ENCODE measurements at regions not wholly inside any gene's neighbourhood (a gene's known extent, or its start where the extent isn't known, plus 50 kb on each side); places are given as distances from the start of the nearest gene placed in this dataset.

- DNase-seq (ENCODE audit: low spot score): no peak
- TF ChIP-seq CTCF (IDR thresholded peaks at IDR 0.05): no peak
- Histone ChIP-seq H3K4me3 (no peak overlapping the region), H3K27ac (no peak overlapping the region)
These were observed 314.5 kb downstream of the TMEM161B start for GRCh38 chr5:87954121-87954520.

- DNase-seq (ENCODE audit: low spot score): no peak
- no peak for TF ChIP-seq CTCF (IDR thresholded peaks at IDR 0.05)
- no peak overlapping the region for H3K4me3 ChIP-seq
- H3K27ac ChIP-seq: no peak overlapping the region
These were observed 317.0 kb downstream of the TMEM161B start for GRCh38 chr5:87951661-87952060.

- DNase-seq (ENCODE audit: low spot score): no peak
- TF ChIP-seq CTCF (IDR thresholded peaks at IDR 0.05): no peak
- no peak overlapping the region for H3K27ac ChIP-seq
- H3K4me3 ChIP-seq: no peak overlapping the region
These were observed 318.7 kb downstream of the TMEM161B start for GRCh38 chr5:87949676-87950631.

GRCh38 chr5:87948486-87948885 is 320.2 kb downstream of the TMEM161B start:
- DNase-seq (ENCODE audit: low spot score): no peak
- no peak overlapping the region for H3K4me3 ChIP-seq
- no peak for TF ChIP-seq CTCF (IDR thresholded peaks at IDR 0.05)
- no peak overlapping the region for H3K27ac ChIP-seq

GRCh38 chr5:87946271-87946670 is 322.4 kb downstream of the TMEM161B start:
- Histone ChIP-seq H3K4me3 (no peak overlapping the region), H3K27ac (no peak overlapping the region)
- no peak for TF ChIP-seq CTCF (IDR thresholded peaks at IDR 0.05)
- no peak for DNase-seq (ENCODE audit: low spot score)

- Histone ChIP-seq H3K4me3 (no peak overlapping the region), H3K27ac (no peak overlapping the region)
- DNase-seq (ENCODE audit: low spot score): no peak
- no peak for TF ChIP-seq CTCF (IDR thresholded peaks at IDR 0.05)
These were observed 323.4 kb downstream of the TMEM161B start for GRCh38 chr5:87945286-87945650.
